HG02852 (cell line): ENCODE measurements at regions not wholly inside any gene's neighbourhood (a gene's known extent, or its start where the extent isn't known, plus 50 kb on each side); places are given as distances from the start of the nearest gene placed in this dataset.
"Not testable (repeated sequence)": the region's sequence is repeated elsewhere in the genome, so short reads cannot be mapped to it uniquely, and the experiment has no call there.

Source experiments
- ATAC-seq: cut with Tn5 transposase; IDR thresholded peaks from one replicate; pipeline ENCODE4 v1.9.1; 2021; ENCODE audit warnings: mild to moderate bottlenecking, moderate library complexity; ENCODE audit not compliant: unreplicated experiment

GRCh38 chr9:94183240-94183999 lies 75.7 kb upstream of the ZNF169 start:
- no peak for ATAC-seq

GRCh38 chr9:94188246-94188645 lies 70.9 kb upstream of the ZNF169 start:
- ATAC-seq = no peak

DNA sequence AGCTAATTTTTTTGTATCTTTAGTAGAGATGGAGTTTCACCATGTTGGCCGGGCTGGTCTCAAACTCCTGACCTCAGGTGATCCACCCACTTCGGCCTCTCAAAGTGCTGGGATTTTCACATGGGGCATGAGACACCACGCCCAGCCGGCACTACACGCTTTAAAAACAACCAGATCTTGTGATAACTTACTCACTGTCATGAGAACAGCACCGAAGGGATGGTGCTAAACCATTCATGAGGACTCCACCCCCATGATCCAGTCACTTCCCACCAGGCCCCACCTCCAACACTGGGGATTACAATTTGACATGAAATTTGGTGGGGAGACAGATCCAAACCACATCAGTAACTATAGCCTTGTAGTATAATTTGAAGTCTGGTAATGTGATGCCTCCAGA lies 67.4 kb upstream of the ZNF169 start:
- ATAC-seq = not testable (repeated sequence)

DNA sequence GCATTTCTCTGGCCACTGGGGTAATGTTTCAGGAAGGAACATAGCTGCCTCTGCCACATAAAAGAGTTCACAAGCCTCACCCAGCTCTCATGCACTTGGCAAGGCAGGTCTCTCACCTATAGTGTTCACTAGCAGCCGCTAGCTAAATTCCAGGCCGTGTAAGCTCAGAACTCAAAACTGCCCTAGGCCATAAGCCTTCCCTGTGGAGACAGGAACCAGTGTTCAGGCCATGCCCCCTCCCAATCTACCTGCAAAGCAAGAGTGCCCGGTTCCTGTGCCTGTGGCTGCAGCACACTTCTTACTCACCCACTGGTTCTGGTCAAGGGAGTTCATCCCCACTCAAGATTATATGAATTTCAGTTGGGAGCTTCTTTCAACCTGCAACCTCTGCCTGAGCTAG lies 60.7 kb upstream of the ZNF169 start:
- no peak for ATAC-seq

DNA sequence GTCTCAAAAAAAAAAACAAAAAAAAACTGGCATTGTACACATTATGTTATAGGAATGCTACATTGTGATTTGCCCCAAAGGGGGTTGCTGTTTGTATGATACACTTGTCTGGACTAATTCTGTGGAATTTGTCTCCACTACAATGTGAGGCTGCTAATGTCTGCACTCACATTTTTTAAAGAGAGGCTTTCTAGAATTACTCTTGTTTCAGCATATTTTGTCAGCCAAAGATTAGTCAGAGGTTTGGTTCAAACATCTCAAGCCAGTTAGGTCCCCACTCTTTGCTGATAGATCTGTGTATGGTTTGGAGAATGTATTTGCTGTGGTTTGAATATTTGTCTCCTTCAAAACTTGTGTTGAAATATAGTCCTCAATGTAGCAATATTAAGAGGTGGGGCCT lies 59.3 kb upstream of the ZNF169 start:
- no peak for ATAC-seq

GRCh38 chr9:94204174-94204573 lies 54.9 kb upstream of the ZNF169 start:
- no peak for ATAC-seq

DNA sequence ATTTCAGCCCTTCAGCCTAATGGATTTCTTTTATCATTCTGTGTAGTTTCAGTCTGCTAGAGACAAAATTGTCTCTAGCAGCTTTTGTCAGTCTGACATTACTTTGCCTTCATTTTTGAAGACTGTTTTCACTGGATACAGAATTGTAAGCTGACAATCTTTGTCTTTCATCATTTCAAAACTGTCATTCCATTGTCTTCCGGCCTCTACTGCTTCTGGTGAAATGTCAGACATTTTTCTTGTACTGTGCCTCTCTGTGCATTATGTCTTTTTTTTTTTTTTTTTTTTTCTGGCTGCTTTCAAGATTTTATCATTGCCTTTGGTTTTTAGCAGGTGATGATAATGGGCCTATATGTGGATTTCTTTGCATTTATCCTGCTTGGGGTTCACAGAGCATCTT lies 51.3 kb upstream of the ZNF169 start:
- no peak for ATAC-seq
